ENCODE measurements at regions not wholly inside any gene's neighbourhood (a gene's known extent, or its start where the extent isn't known, plus 50 kb on each side); places are given as distances from the start of the nearest gene placed in this dataset.

- no peak for TF ChIP-seq CTCF (conservative IDR thresholded peaks at IDR 0.05; ENCODE audit: control insufficient read depth, insufficient read depth, low read depth, low read length)
- DNase-seq (ENCODE audit: low read depth): peak; percentile 93
- no peak overlapping the region for H3K4me3 ChIP-seq (ENCODE audit: control insufficient read depth, low read depth, low read length)
Observed at GRCh38 chr11:122229078-122229477, 113.1 kb upstream of the BLID start.

GRCh38 chr11:122226810-122227379 is 110.9 kb upstream of the BLID start:
- no peak for TF ChIP-seq CTCF (conservative IDR thresholded peaks at IDR 0.05; ENCODE audit: control insufficient read depth, insufficient read depth, low read depth, low read length)
- no peak overlapping the region for H3K4me3 ChIP-seq (ENCODE audit: control insufficient read depth, low read depth, low read length)
- peak; percentile 96 for DNase-seq (ENCODE audit: low read depth)

- DNase-seq (ENCODE audit: low read depth): no peak
Observed at GRCh38 chr11:122224867-122225266, 108.9 kb upstream of the BLID start.

GRCh38 chr11:122220321-122220720 is 104.3 kb upstream of the BLID start:
- no peak for TF ChIP-seq CTCF (conservative IDR thresholded peaks at IDR 0.05; ENCODE audit: control insufficient read depth, insufficient read depth, low read depth, low read length)
- peak; percentile 51 for DNase-seq (ENCODE audit: low read depth)
- no peak overlapping the region for H3K4me3 ChIP-seq (ENCODE audit: control insufficient read depth, low read depth, low read length)

More at GRCh38 chr11:122224867-122225266, 108.9 kb upstream of the BLID start:
- H3K4me3 ChIP-seq (ENCODE audit: control insufficient read depth, low read depth, low read length): no peak overlapping the region
- TF ChIP-seq CTCF (conservative IDR thresholded peaks at IDR 0.05; ENCODE audit: control insufficient read depth, insufficient read depth, low read depth, low read length): no peak

GRCh38 chr11:122219791-122220190 is 103.8 kb upstream of the BLID start:
- no peak for DNase-seq (ENCODE audit: low read depth)
- no peak overlapping the region for H3K4me3 ChIP-seq (ENCODE audit: control insufficient read depth, low read depth, low read length)
- TF ChIP-seq CTCF (conservative IDR thresholded peaks at IDR 0.05; ENCODE audit: control insufficient read depth, insufficient read depth, low read depth, low read length): no peak

- peak; percentile 94 for TF ChIP-seq CTCF (conservative IDR thresholded peaks at IDR 0.05; ENCODE audit: control insufficient read depth, insufficient read depth, low read depth, low read length)
- no peak overlapping the region for H3K4me3 ChIP-seq (ENCODE audit: control insufficient read depth, low read depth, low read length)
- DNase-seq (ENCODE audit: low read depth): peak; percentile 94
Observed at GRCh38 chr11:122215244-122215992, 99.4 kb upstream of the BLID start.

All from fibroblast of mammary gland (primary cell).